Epithelial cell of esophagus (primary cell): ENCODE measurements at regions not wholly inside any gene's neighbourhood (a gene's known extent, or its start where the extent isn't known, plus 50 kb on each side); places are given as distances from the start of the nearest gene placed in this dataset.

Experiments
- DNase-seq: peaks from one replicate; pipeline ENCODE4 v3.0.0; 2010; ENCODE audit warnings: low read depth
- H3K4me3 ChIP-seq: 2 replicates; pipeline ENCODE4 v1.5.1; 2011; ENCODE audit warnings: mild to moderate bottlenecking, low read length, control low read depth
- TF ChIP-seq, protein P1 (sequence below): IDR thresholded peaks from 2 replicates; pipeline ENCODE4 v1.5.1; 2011; ENCODE audit warnings: low read depth, mild to moderate bottlenecking, low read length, control low read depth, inconsistent platforms; ENCODE audit not compliant: insufficient read depth; ENCODE audit errors: missing control alignments

- no peak for DNase-seq
- H3K4me3 ChIP-seq, result no peak overlapping the region
- TF ChIP-seq, protein P1, sequence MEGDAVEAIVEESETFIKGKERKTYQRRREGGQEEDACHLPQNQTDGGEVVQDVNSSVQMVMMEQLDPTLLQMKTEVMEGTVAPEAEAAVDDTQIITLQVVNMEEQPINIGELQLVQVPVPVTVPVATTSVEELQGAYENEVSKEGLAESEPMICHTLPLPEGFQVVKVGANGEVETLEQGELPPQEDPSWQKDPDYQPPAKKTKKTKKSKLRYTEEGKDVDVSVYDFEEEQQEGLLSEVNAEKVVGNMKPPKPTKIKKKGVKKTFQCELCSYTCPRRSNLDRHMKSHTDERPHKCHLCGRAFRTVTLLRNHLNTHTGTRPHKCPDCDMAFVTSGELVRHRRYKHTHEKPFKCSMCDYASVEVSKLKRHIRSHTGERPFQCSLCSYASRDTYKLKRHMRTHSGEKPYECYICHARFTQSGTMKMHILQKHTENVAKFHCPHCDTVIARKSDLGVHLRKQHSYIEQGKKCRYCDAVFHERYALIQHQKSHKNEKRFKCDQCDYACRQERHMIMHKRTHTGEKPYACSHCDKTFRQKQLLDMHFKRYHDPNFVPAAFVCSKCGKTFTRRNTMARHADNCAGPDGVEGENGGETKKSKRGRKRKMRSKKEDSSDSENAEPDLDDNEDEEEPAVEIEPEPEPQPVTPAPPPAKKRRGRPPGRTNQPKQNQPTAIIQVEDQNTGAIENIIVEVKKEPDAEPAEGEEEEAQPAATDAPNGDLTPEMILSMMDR, result no peak
Measured at GRCh38 chr9:726005-726404, 115.5 kb upstream of the DMRT1 start.

DNA sequence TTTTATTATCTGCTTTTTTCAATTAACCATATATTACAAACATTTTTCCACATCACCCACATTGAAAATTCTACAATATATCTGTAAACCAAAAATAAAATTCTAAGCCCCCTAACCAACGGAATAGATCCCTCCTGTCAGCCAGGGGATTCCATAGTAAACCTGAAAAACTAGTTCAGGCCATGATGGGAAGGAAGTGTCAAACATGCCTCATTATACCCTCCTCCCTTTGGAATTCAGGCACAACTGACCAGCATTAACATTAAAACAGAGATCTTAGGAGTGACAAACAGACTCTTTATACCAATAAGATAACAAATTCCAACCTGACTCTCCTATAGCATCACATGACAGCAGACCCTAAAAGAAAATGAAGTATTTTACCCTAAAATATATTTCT is 113.7 kb upstream of the DMRT1 start:
- peak; percentile 52 for DNase-seq
- H3K4me3 ChIP-seq, result no peak overlapping the region
- TF ChIP-seq, protein P1, result no peak

DNA sequence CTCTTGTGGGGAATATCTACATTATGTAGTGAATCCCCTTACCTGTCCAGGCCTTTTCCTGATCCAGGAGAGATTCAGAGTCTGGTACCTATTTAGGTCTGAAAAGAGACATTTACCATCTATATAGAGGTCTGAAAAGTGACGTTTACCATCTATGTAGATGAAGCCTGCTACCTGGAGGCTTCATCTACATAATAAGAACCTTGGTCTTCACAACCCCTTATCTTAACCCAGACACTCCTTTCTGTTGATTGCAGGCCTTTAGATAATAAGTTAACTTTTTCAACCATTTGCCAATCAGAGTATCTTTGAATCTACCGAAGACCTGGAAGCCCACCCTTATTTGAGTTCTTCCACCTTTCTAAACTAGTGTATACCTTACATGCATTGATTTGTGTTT is 113.0 kb upstream of the DMRT1 start:
- DNase-seq, result no peak
- TF ChIP-seq, protein P1, result no peak
- no peak overlapping the region for H3K4me3 ChIP-seq

DNA sequence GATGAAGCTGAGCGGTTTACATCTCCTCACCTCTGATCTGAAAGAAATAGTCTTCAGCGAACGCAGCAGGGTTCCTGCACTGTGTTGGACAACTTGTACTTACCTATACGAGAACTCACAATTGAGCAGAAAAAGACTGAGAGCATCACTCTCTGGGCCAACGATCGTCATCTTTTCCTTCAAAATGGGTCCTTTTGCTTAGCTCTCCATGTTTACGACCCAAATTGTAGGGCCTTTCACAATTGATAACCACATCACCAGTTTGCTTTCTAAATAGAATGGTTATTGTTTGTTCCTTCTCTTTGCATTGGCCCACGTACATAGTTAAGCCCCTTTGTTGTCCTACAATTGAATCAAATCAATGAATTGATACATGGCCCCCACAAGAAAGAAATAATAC is 110.0 kb upstream of the DMRT1 start:
- TF ChIP-seq, protein P1, result no peak
- H3K4me3 ChIP-seq, result no peak overlapping the region
- DNase-seq, result no peak

DNA sequence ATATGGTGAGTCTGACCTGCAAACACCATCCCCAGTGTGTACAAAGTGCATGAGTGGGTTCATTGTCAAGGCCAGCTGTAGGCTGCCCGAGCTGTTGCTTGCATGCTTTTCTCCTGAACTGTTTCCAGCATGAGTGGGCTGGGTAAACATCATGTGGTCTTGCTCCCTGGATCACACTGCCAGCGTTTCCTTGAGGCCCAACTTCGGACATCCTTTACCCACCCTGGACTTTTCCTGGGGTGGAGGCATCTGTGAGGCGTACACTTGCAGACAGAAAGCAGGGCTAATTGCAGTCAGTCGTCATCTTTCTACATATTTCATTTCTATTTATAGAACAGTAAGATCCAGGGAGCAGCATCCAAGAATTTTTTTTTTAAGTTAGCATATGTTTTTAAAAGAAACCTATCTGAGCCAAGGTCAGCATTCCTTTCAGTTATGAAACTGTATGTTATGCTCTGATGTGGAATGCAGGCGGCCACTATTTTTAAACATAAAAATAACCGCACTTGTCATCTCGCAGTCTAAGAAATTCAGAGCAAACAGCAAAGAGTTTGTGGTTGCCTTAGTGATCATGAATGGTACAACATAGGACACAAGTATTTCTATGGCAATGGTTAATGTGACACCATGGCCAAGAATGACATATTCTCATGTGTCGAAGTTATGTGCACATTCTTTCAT is 106.5 kb upstream of the DMRT1 start:
- H3K4me3 ChIP-seq, result no peak overlapping the region
- no peak for DNase-seq
- TF ChIP-seq, protein P1, result no peak

GRCh38 chr9:737400-738120 is 103.9 kb upstream of the DMRT1 start:
- H3K4me3 ChIP-seq, result no peak overlapping the region
- no peak for DNase-seq
- TF ChIP-seq, protein P1, result no peak
